ENCODE measurements at regions not wholly inside any gene's neighbourhood (a gene's known extent, or its start where the extent isn't known, plus 50 kb on each side); places are given as distances from the start of the nearest gene placed in this dataset.

- POLR2A ChIA-PET = no interaction called here
Measured at GRCh38 chr5:3225201-3225960, 370.3 kb upstream of the IRX1 start.

GRCh38 chr5:3222924-3223323 is 372.7 kb upstream of the IRX1 start:
- intact Hi-C loops (cut with micrococcal nuclease) = no loop called here
- TF ChIP-seq CTCF (IDR thresholded peaks at IDR 0.05) = no peak
- H3K9me3 Mint-ChIP-seq = peaks cover 13% of the 10 kb centered on the region
- H3K36me3 Mint-ChIP-seq (ENCODE audit: low read depth) = no peaks in the 10 kb centered on the region
- ChIA-PET POLR2A (no interaction called here), CTCF (no interaction called here)
- ATAC-seq (ENCODE audit: low read depth) = no peak
- no peaks in the 10 kb centered on the region for H3K27me3 Mint-ChIP-seq
- no peak overlapping the region for H3K27ac Mint-ChIP-seq
- H3K4me1 Mint-ChIP-seq = no peaks in the 10 kb centered on the region
- H3K4me3 Mint-ChIP-seq = no peak overlapping the region
- no peak for DNase-seq

More at GRCh38 chr5:3225201-3225960, 370.3 kb upstream of the IRX1 start:
- H3K4me1 Mint-ChIP-seq = no peaks in the 10 kb centered on the region
- intact Hi-C loops (cut with micrococcal nuclease) = no loop called here
- TF ChIP-seq CTCF (IDR thresholded peaks at IDR 0.05) = no peak
- H3K36me3 Mint-ChIP-seq (ENCODE audit: low read depth) = no peaks in the 10 kb centered on the region
- no peak overlapping the region for H3K4me3 Mint-ChIP-seq
- no peak overlapping the region for H3K27ac Mint-ChIP-seq
- DNase-seq (no peak), ATAC-seq (ENCODE audit: low read depth) (no peak)
- H3K27me3 Mint-ChIP-seq = no peaks in the 10 kb centered on the region
- H3K9me3 Mint-ChIP-seq = peaks cover 13% of the 10 kb centered on the region
- CTCF ChIA-PET = no interaction called here

- TF ChIP-seq CTCF (IDR thresholded peaks at IDR 0.05) = no peak
- intact Hi-C loops (cut with micrococcal nuclease) = no loop called here
- Mint-ChIP-seq H3K27ac (no peak overlapping the region), H3K4me3 (no peak overlapping the region), H3K4me1 (no peaks in the 10 kb centered on the region), H3K36me3 (ENCODE audit: low read depth) (no peaks in the 10 kb centered on the region), H3K9me3 (peaks cover 1% of the 10 kb centered on the region), H3K27me3 (no peaks in the 10 kb centered on the region)
- ChIA-PET CTCF (no interaction called here), POLR2A (no interaction called here)
- ATAC-seq (ENCODE audit: low read depth) (no peak), DNase-seq (no peak)
Measured at GRCh38 chr5:3221432-3221831, 374.2 kb upstream of the IRX1 start.

GRCh38 chr5:3220638-3221288 is 374.9 kb upstream of the IRX1 start:
- ChIA-PET CTCF (no interaction called here), POLR2A (no interaction called here)
- no peaks in the 10 kb centered on the region for H3K36me3 Mint-ChIP-seq (ENCODE audit: low read depth)
- H3K27ac Mint-ChIP-seq = no peak overlapping the region
- no peaks in the 10 kb centered on the region for H3K27me3 Mint-ChIP-seq
- intact Hi-C loops (cut with micrococcal nuclease) = no loop called here
- DNase-seq (no peak), ATAC-seq (ENCODE audit: low read depth) (no peak)
- TF ChIP-seq CTCF (IDR thresholded peaks at IDR 0.05) = no peak
- no peak overlapping the region for H3K4me3 Mint-ChIP-seq
- H3K4me1 Mint-ChIP-seq = no peaks in the 10 kb centered on the region
- no peaks in the 10 kb centered on the region for H3K9me3 Mint-ChIP-seq

GRCh38 chr5:3220201-3220600 is 375.4 kb upstream of the IRX1 start:
- POLR2A ChIA-PET = no interaction called here
- TF ChIP-seq CTCF (IDR thresholded peaks at IDR 0.05) = no peak
- CTCF ChIA-PET = no interaction called here
- Mint-ChIP-seq H3K4me1 (no peaks in the 10 kb centered on the region), H3K9me3 (no peaks in the 10 kb centered on the region), H3K36me3 (ENCODE audit: low read depth) (no peaks in the 10 kb centered on the region), H3K27ac (no peak overlapping the region), H3K4me3 (no peak overlapping the region), H3K27me3 (no peaks in the 10 kb centered on the region)
- DNase-seq = no peak
- intact Hi-C loops (cut with micrococcal nuclease) = no loop called here
- no peak for ATAC-seq (ENCODE audit: low read depth)

All from activated B cell treated with CpG ODN at 0.5 μM for 24 hours (primary cell).